K562 (cell line): ENCODE measurements at regions not wholly inside any gene's neighbourhood (a gene's known extent, or its start where the extent isn't known, plus 50 kb on each side); places are given as distances from the start of the nearest gene placed in this dataset.

Experiments
- ATAC-seq: fragments of 200-7000 bp; cut with Tn5 transposase; 3 replicates; pipeline ENCODE4 v1.9.1; 2020; ENCODE audit warnings: moderate library complexity
- BruUV-seq: library from RNA; stranded (reverse); fragments of 400-500 nt; replicated peaks from 2 replicates; lab custom pipeline; 2021; lab: Mats Ljungman, UMichigan
- CTCF ChIA-PET: fragments of 300-600 bp; formaldehyde crosslinking; extraction: SDS; loops from one replicate; lab custom pipeline; 2021; ENCODE audit warnings: low intra/inter-chr PET ratio; lab: Yijun Ruan, JAX
- POLR2A ChIA-PET: fragments of 300-600, 350-650 bp; sonication (Branson Sonifier 250); formaldehyde crosslinking; extraction: SDS; loops from one replicate; lab custom pipeline; 2021; ENCODE audit warnings: antibody characterized with exemption, inconsistent platforms; lab: Yijun Ruan, JAX
- DNase-seq, 4 experiments: peaks; one replicate each; pipeline versions ENCODE4 v3.0.0 to v3.0.0-alpha.2; 2011 to 2018; ENCODE audit warnings: low spot score in 3 of 4, mixed read lengths in 3 of 4; ENCODE audit errors: extremely low read depth in 1 of 4
- FAIRE-seq: peaks from 2 replicates; lab custom pipeline; 2011; peaks lifted over from hg19 to GRCh38; lab: Jason Lieb, UNC
- H2AFZ ChIP-seq: 2 replicates; pipeline ENCODE4 v1.6.0; 2011; ENCODE audit warnings: low read depth, low read length, control low read depth, inconsistent platforms
- H3K27ac ChIP-seq: fragments of 200-600 bp; 3 replicates; pipeline ENCODE4 v1.8.0; 2011; ENCODE audit warnings: low read depth, mild to moderate bottlenecking, control low read depth, inconsistent platforms, low read length, moderate library complexity, mixed read lengths; ENCODE audit errors: extremely low read depth
- H3K27me3 ChIP-seq, 2 experiments: fragments of 300-600 bp in 1 of 2; 2 replicates in 1 of 2; 3 replicates in 1 of 2; pipeline versions ENCODE4 v1.6.0 to v1.8.0; 2011; ENCODE audit warnings: inconsistent platforms in 2 of 2, low read length in 2 of 2, mild to moderate bottlenecking in 1 of 2, mixed read lengths in 1 of 2, moderate library complexity in 1 of 2; ENCODE audit not compliant: control insufficient read depth in 2 of 2, insufficient read depth in 2 of 2
- H3K36me3 ChIP-seq: fragments of 300-600 bp; 3 replicates; pipeline ENCODE4 v1.8.0; 2011; ENCODE audit warnings: mild to moderate bottlenecking, low read length, inconsistent platforms; ENCODE audit not compliant: control insufficient read depth, insufficient read depth
- H3K4me1 ChIP-seq, 2 experiments: fragments of 200-600 bp in 1 of 2; replicated peaks in 1 of 2; 2 replicates in 1 of 2; 3 replicates in 1 of 2; pipeline versions ENCODE4 v1.5.1 to v1.8.0; 2011; ENCODE audit warnings: inconsistent platforms in 2 of 2, low read length in 2 of 2, mild to moderate bottlenecking in 1 of 2, mixed read lengths in 1 of 2, moderate library complexity in 1 of 2; ENCODE audit not compliant: control insufficient read depth in 2 of 2, insufficient read depth in 2 of 2
- H3K4me2 ChIP-seq: 2 replicates; pipeline ENCODE4 v1.6.1; 2011; ENCODE audit warnings: low read length, control low read depth, inconsistent platforms, mixed read lengths; ENCODE audit not compliant: insufficient read depth
- H3K4me3 ChIP-seq: fragments of 200-600 bp; sonication (generic), shearing (Covaris generic); 2 replicates; pipeline ENCODE4 v1.5.1; 2016; ENCODE audit warnings: control low read depth, inconsistent platforms
- H3K79me2 ChIP-seq: fragments of 200-600 bp; 3 replicates; pipeline ENCODE4 v1.8.0; 2011; ENCODE audit warnings: low read length, inconsistent platforms; ENCODE audit not compliant: control insufficient read depth, insufficient read depth
- H3K9ac ChIP-seq, 2 experiments: 2 replicates each; pipeline versions ENCODE4 v1.6.0 to v1.6.1; 2011; ENCODE audit warnings: low read depth in 2 of 2, low read length in 2 of 2, control low read depth in 1 of 2, inconsistent platforms in 1 of 2, mild to moderate bottlenecking in 1 of 2, mixed read lengths in 1 of 2; ENCODE audit not compliant: insufficient read depth in 1 of 2
- H3K9me1 ChIP-seq: one replicate; pipeline ENCODE4 v1.6.0; 2011; ENCODE audit warnings: inconsistent platforms, mild to moderate bottlenecking, low read length, moderate library complexity; ENCODE audit not compliant: control insufficient read depth, insufficient read depth
- H3K9me3 ChIP-seq: replicated peaks from 2 replicates; pipeline ENCODE4 v1.5.1; 2011; ENCODE audit warnings: low read depth, low read length, inconsistent platforms; ENCODE audit not compliant: control insufficient read depth, insufficient read depth
- H4K20me1 ChIP-seq: replicated peaks from 2 replicates; pipeline ENCODE4 v1.6.1; 2011; ENCODE audit warnings: low read length, inconsistent platforms, mixed read lengths; ENCODE audit not compliant: control insufficient read depth, insufficient read depth
- ATF1 ChIP-seq, 2 experiments: fragments of 450-650 bp in 1 of 2; IDR thresholded peaks; 2 replicates each; pipeline ENCODE4 v1.6.1; 2016; ENCODE audit warnings: missing compliant biosample characterization in 1 of 2, missing genetic modification characterization in 1 of 2
- ATF4 ChIP-seq: fragments of 450-650 bp; formaldehyde crosslinking; IDR thresholded peaks from 2 replicates; pipeline ENCODE4 v1.4.0; 2022; ENCODE audit warnings: mild to moderate bottlenecking, moderate library complexity
- BCL6 ChIP-seq: fragments of 250-450 bp; sonication (Bioruptor Pico); IDR thresholded peaks from 2 replicates; pipeline ENCODE4 v1.4.0; 2020
- CBX2 ChIP-seq: fragments of 200-600 bp; sonication (generic); IDR thresholded peaks from one replicate; pipeline ENCODE4 v1.6.1; 2012; ENCODE audit warnings: mild to moderate bottlenecking, low read length, inconsistent platforms; ENCODE audit not compliant: insufficient read depth, poor library complexity, severe bottlenecking
- ELF4 ChIP-seq: fragments of 450-650 bp; formaldehyde crosslinking; IDR thresholded peaks from 2 replicates; pipeline ENCODE4 v1.4.0; 2022; ENCODE audit warnings: missing genetic modification characterization
- KAT2B ChIP-seq: IDR thresholded peaks from one replicate; pipeline ENCODE4 v1.6.1; 2012; ENCODE audit warnings: low read depth, mild to moderate bottlenecking, control low read depth, inconsistent platforms, low read length, moderate library complexity
- NELFE ChIP-seq: IDR thresholded peaks from 2 replicates; pipeline ENCODE4 v1.6.1; 2011; ENCODE audit warnings: mild to moderate bottlenecking; ENCODE audit not compliant: insufficient read depth, insufficient read length
- PATZ1 ChIP-seq: fragments of 250-450 bp; sonication (Bioruptor Pico); IDR thresholded peaks from 2 replicates; pipeline ENCODE4 v1.5.0; 2020; ENCODE audit warnings: mild to moderate bottlenecking, borderline replicate concordance
- POLR2G ChIP-seq: fragments of 200-400 bp; formaldehyde crosslinking; IDR thresholded peaks from 2 replicates; pipeline ENCODE4 v1.6.1; 2017; ENCODE audit warnings: low read depth, mild to moderate bottlenecking, antibody characterized with exemption, low read length, moderate library complexity
- RBM34 ChIP-seq: fragments of 200-400 bp; formaldehyde crosslinking; IDR thresholded peaks from 2 replicates; pipeline ENCODE4 v1.6.1; 2018; ENCODE audit warnings: low read length, borderline replicate concordance; ENCODE audit not compliant: insufficient read depth
- RHOXF2B ChIP-seq: fragments of 250-450 bp; sonication (Bioruptor Pico); conservative IDR thresholded peaks from 2 replicates; pipeline ENCODE4 v1.5.1; 2021
- WHSC1 ChIP-seq: IDR thresholded peaks from one replicate; pipeline ENCODE4 v1.6.1; 2012; ENCODE audit warnings: low read length, control low read depth, inconsistent platforms
- ZC3H4 ChIP-seq: sonication (generic); formaldehyde crosslinking; IDR thresholded peaks from 2 replicates; pipeline ENCODE4 v1.9.0; 2021; ENCODE audit warnings: missing genetic modification reagents, borderline replicate concordance
- ZKSCAN8 ChIP-seq: fragments of 200-800 bp; sonication (Bioruptor generic); IDR thresholded peaks from 2 replicates; pipeline ENCODE4 v1.6.1; 2016; ENCODE audit warnings: missing genetic modification characterization, missing compliant biosample characterization
- ZNF133 ChIP-seq: fragments of 250-450 bp; sonication (Bioruptor Pico); IDR thresholded peaks from 2 replicates; pipeline ENCODE4 v1.4.0; 2020; ENCODE audit warnings: mild to moderate bottlenecking
- ZNF707 ChIP-seq: fragments of 250-450 bp; sonication (Bioruptor Pico); conservative IDR thresholded peaks from 2 replicates; pipeline ENCODE4 v1.8.0; 2022; ENCODE audit warnings: inconsistent platforms, mild to moderate bottlenecking, moderate library complexity
- ZNF766 ChIP-seq: fragments of 200-800 bp; sonication (Bioruptor generic); conservative IDR thresholded peaks from 2 replicates; pipeline ENCODE4 v1.6.1; 2016; ENCODE audit warnings: missing genetic modification characterization, missing compliant biosample characterization
- WGBS: fragments of 100-300 bp; shearing (Covaris generic); methylation state at CpG from one replicate; pipeline ENCODE4 v1.1.6; 2016; ENCODE audit warnings: low coverage, mixed read lengths; ENCODE audit not compliant: insufficient coverage; ENCODE audit errors: missing lambda C conversion rate; 5-methylcytosine and 5-hydroxymethylcytosine counted together
- in situ Hi-C: fragments of 300-500 bp; cut with MboI; formaldehyde crosslinking; loops from 4 replicates; pipeline ENCODE4 v1.15.0; 2018; ENCODE audit warnings: inconsistent platforms, mixed read lengths
- intact Hi-C: fragments of 100-400 bp; cut with micrococcal nuclease; formaldehyde crosslinking; loops from 2 replicates; pipeline ENCODE4 v1.14.2; 2022

GRCh38 chr9:108702681-108703080, 153.1 kb downstream of the ACTL7B start:
- no peak for FAIRE-seq
- ChIA-PET CTCF (no interaction called here), POLR2A (interaction anchor here (0.9 kb wide), 1 partner anchor 9 kb away, joined by 3 read pairs; no protein-coding TSS in a partner anchor)
- H3K4me2 ChIP-seq = no peak overlapping the region
- H3K27ac ChIP-seq = no peak overlapping the region
- H3K36me3 ChIP-seq = no peaks in the 10 kb centered on the region
- H3K9me3 ChIP-seq = no peaks in the 10 kb centered on the region
- H3K4me1 ChIP-seq = no peaks in the 10 kb centered on the region
- no peak overlapping the region for H2AFZ ChIP-seq
- no peaks in the 10 kb centered on the region for H3K9me1 ChIP-seq
- no peak for ATAC-seq
- intact Hi-C loops = no loop called here
- in situ Hi-C loops = no loop called here
- no peak for TF ChIP-seq ZC3H4 (CRISPR knock-in tag)
- TF ChIP-seq ZNF766 (CRISPR knock-in tag) = no peak
- no peak for TF ChIP-seq ELF4
- no peak for TF ChIP-seq ZNF133 (CRISPR knock-in tag)
- no peak for TF ChIP-seq WHSC1
- TF ChIP-seq POLR2G = no peak
- TF ChIP-seq RBM34 = no peak
- no peak for TF ChIP-seq BCL6
- TF ChIP-seq ATF1 (CRISPR knock-in tag; IDR thresholded peaks at IDR 0.05) = no peak
- TF ChIP-seq ATF1 (tag; IDR thresholded peaks at IDR 0.05) = no peak
- no peak for TF ChIP-seq ATF4 (CRISPR knock-in tag)
- TF ChIP-seq PATZ1 (CRISPR knock-in tag) = no peak
- no peak for TF ChIP-seq KAT2B
- TF ChIP-seq ZKSCAN8 (CRISPR knock-in tag) = no peak
- no peak for TF ChIP-seq CBX2
- TF ChIP-seq RHOXF2B (CRISPR knock-in tag) = no peak
- TF ChIP-seq ZNF707 (CRISPR knock-in tag) = no peak
- no peak for TF ChIP-seq NELFE
- no peak overlapping the region for H3K9ac ChIP-seq
- H3K27me3 ChIP-seq = no peaks in the 10 kb centered on the region
- H3K4me3 ChIP-seq = no peak overlapping the region
- 0% methylated on average over 4 of the region's 4 CpGs for WGBS
- BruUV-seq = no TSS peak
- H4K20me1 ChIP-seq = 0 out of 2 replicates have a peak, but pooled peaks cover 2% of the 10 kb centered on the region
- no peak for DNase-seq
- H3K79me2 ChIP-seq = no peaks in the 10 kb centered on the region
